ENCODE measurements at regions not wholly inside any gene's neighbourhood (a gene's known extent, or its start where the extent isn't known, plus 50 kb on each side); places are given as distances from the start of the nearest gene placed in this dataset.

- no peak overlapping the region for H3K4me3 ChIP-seq (ENCODE audit: low read depth in 1 of 5, low read length in 5 of 5)
- no peaks in the 10 kb centered on the region for H3K9me3 ChIP-seq (ENCODE audit: control insufficient read depth in 5 of 5, low read length in 5 of 5)
- no peak overlapping the region for H3K27ac ChIP-seq (ENCODE audit: low read depth, low read length)
- H3K9ac ChIP-seq (ENCODE audit: low read length in 5 of 5): no peak overlapping the region
- H3K36me3 ChIP-seq (ENCODE audit: control insufficient read depth in 5 of 5, insufficient read depth in 5 of 5, low read length in 5 of 5): no peaks in the 10 kb centered on the region
- peaks cover 0 to 3% (median 0%) of the 10 kb centered on the region in 5 donors for H3K4me1 ChIP-seq (ENCODE audit: control insufficient read depth in 5 of 5, insufficient read depth in 5 of 5, low read length in 5 of 5)
- H3K27me3 ChIP-seq (ENCODE audit: control insufficient read depth in 5 of 5, insufficient read depth in 4 of 5, low read length in 5 of 5): no peaks in the 10 kb centered on the region
Observed at GRCh38 chr12:115177899-115178298, 493.9 kb upstream of the TBX3 start.

- H3K9ac ChIP-seq (ENCODE audit: low read length in 5 of 5): no peak overlapping the region
- H3K27me3 ChIP-seq (ENCODE audit: control insufficient read depth in 5 of 5, insufficient read depth in 4 of 5, low read length in 5 of 5): no peaks in the 10 kb centered on the region
- no peak overlapping the region for H3K4me3 ChIP-seq (ENCODE audit: low read depth in 1 of 5, low read length in 5 of 5)
Observed at GRCh38 chr12:115176741-115177400, 492.9 kb upstream of the TBX3 start.

GRCh38 chr12:115174920-115175319 is 490.9 kb upstream of the TBX3 start:
- no peaks in the 10 kb centered on the region for H3K4me1 ChIP-seq (ENCODE audit: control insufficient read depth in 5 of 5, insufficient read depth in 5 of 5, low read length in 5 of 5)
- H3K27me3 ChIP-seq (ENCODE audit: control insufficient read depth in 5 of 5, insufficient read depth in 4 of 5, low read length in 5 of 5): no peaks in the 10 kb centered on the region
- H3K27ac ChIP-seq (ENCODE audit: low read depth, low read length): no peak overlapping the region
- H3K36me3 ChIP-seq (ENCODE audit: control insufficient read depth in 5 of 5, insufficient read depth in 5 of 5, low read length in 5 of 5): no peaks in the 10 kb centered on the region
- H3K4me3 ChIP-seq (ENCODE audit: low read depth in 1 of 5, low read length in 5 of 5): no peak overlapping the region
- H3K9ac ChIP-seq (ENCODE audit: low read length in 5 of 5): no peak overlapping the region
- no peaks in the 10 kb centered on the region for H3K9me3 ChIP-seq (ENCODE audit: control insufficient read depth in 5 of 5, low read length in 5 of 5)

More at GRCh38 chr12:115176741-115177400, 492.9 kb upstream of the TBX3 start:
- H3K36me3 ChIP-seq (ENCODE audit: control insufficient read depth in 5 of 5, insufficient read depth in 5 of 5, low read length in 5 of 5): no peaks in the 10 kb centered on the region
- no peak overlapping the region for H3K27ac ChIP-seq (ENCODE audit: low read depth, low read length)
- H3K4me1 ChIP-seq (ENCODE audit: control insufficient read depth in 5 of 5, insufficient read depth in 5 of 5, low read length in 5 of 5): no peaks in the 10 kb centered on the region
- no peaks in the 10 kb centered on the region for H3K9me3 ChIP-seq (ENCODE audit: control insufficient read depth in 5 of 5, low read length in 5 of 5)

- H3K9me3 ChIP-seq (ENCODE audit: control insufficient read depth in 5 of 5, low read length in 5 of 5): no peaks in the 10 kb centered on the region
- H3K27me3 ChIP-seq (ENCODE audit: control insufficient read depth in 5 of 5, insufficient read depth in 4 of 5, low read length in 5 of 5): no peaks in the 10 kb centered on the region
- H3K4me1 ChIP-seq (ENCODE audit: control insufficient read depth in 5 of 5, insufficient read depth in 5 of 5, low read length in 5 of 5): no peaks in the 10 kb centered on the region
- H3K9ac ChIP-seq (ENCODE audit: low read length in 5 of 5): no peak overlapping the region
- no peak overlapping the region for H3K27ac ChIP-seq (ENCODE audit: low read depth, low read length)
- H3K4me3 ChIP-seq (ENCODE audit: low read depth in 1 of 5, low read length in 5 of 5): no peak overlapping the region
- H3K36me3 ChIP-seq (ENCODE audit: control insufficient read depth in 5 of 5, insufficient read depth in 5 of 5, low read length in 5 of 5): no peaks in the 10 kb centered on the region
Observed at GRCh38 chr12:115172521-115172920, 488.5 kb upstream of the TBX3 start.

- no peaks in the 10 kb centered on the region for H3K36me3 ChIP-seq (ENCODE audit: control insufficient read depth in 5 of 5, insufficient read depth in 5 of 5, low read length in 5 of 5)
- H3K9ac ChIP-seq (ENCODE audit: low read length in 5 of 5): no peak overlapping the region
- H3K27me3 ChIP-seq (ENCODE audit: control insufficient read depth in 5 of 5, insufficient read depth in 4 of 5, low read length in 5 of 5): no peaks in the 10 kb centered on the region
- no peaks in the 10 kb centered on the region for H3K9me3 ChIP-seq (ENCODE audit: control insufficient read depth in 5 of 5, low read length in 5 of 5)
- no peak overlapping the region for H3K4me3 ChIP-seq (ENCODE audit: low read depth in 1 of 5, low read length in 5 of 5)
- no peak overlapping the region for H3K27ac ChIP-seq (ENCODE audit: low read depth, low read length)
- no peaks in the 10 kb centered on the region for H3K4me1 ChIP-seq (ENCODE audit: control insufficient read depth in 5 of 5, insufficient read depth in 5 of 5, low read length in 5 of 5)
Observed at GRCh38 chr12:115169981-115170380, 486.0 kb upstream of the TBX3 start.

- Histone ChIP-seq H3K27ac (ENCODE audit: low read depth, low read length) (no peak overlapping the region), H3K9ac (ENCODE audit: low read length in 5 of 5) (no peak overlapping the region), H3K4me3 (ENCODE audit: low read depth in 1 of 5, low read length in 5 of 5) (no peak overlapping the region), H3K9me3 (ENCODE audit: control insufficient read depth in 5 of 5, low read length in 5 of 5) (no peaks in the 10 kb centered on the region), H3K4me1 (ENCODE audit: control insufficient read depth in 5 of 5, insufficient read depth in 5 of 5, low read length in 5 of 5) (no peaks in the 10 kb centered on the region), H3K27me3 (ENCODE audit: control insufficient read depth in 5 of 5, insufficient read depth in 4 of 5, low read length in 5 of 5) (no peaks in the 10 kb centered on the region), H3K36me3 (ENCODE audit: control insufficient read depth in 5 of 5, insufficient read depth in 5 of 5, low read length in 5 of 5) (no peaks in the 10 kb centered on the region)
Observed at GRCh38 chr12:115166698-115167315, 482.8 kb upstream of the TBX3 start.

GRCh38 chr12:115163710-115164109 is 479.7 kb upstream of the TBX3 start:
- Histone ChIP-seq H3K4me3 (ENCODE audit: low read depth in 1 of 5, low read length in 5 of 5) (no peak overlapping the region), H3K9me3 (ENCODE audit: control insufficient read depth in 5 of 5, low read length in 5 of 5) (no peaks in the 10 kb centered on the region), H3K27me3 (ENCODE audit: control insufficient read depth in 5 of 5, insufficient read depth in 4 of 5, low read length in 5 of 5) (no peaks in the 10 kb centered on the region), H3K27ac (ENCODE audit: low read depth, low read length) (no peak overlapping the region), H3K4me1 (ENCODE audit: control insufficient read depth in 5 of 5, insufficient read depth in 5 of 5, low read length in 5 of 5) (no peaks in the 10 kb centered on the region), H3K36me3 (ENCODE audit: control insufficient read depth in 5 of 5, insufficient read depth in 5 of 5, low read length in 5 of 5) (no peaks in the 10 kb centered on the region), H3K9ac (ENCODE audit: low read length in 5 of 5) (no peak overlapping the region)

- H3K4me1 ChIP-seq (ENCODE audit: control insufficient read depth in 5 of 5, insufficient read depth in 5 of 5, low read length in 5 of 5): no peaks in the 10 kb centered on the region
- no peak overlapping the region for H3K4me3 ChIP-seq (ENCODE audit: low read depth in 1 of 5, low read length in 5 of 5)
- no peaks in the 10 kb centered on the region for H3K27me3 ChIP-seq (ENCODE audit: control insufficient read depth in 5 of 5, insufficient read depth in 4 of 5, low read length in 5 of 5)
- H3K27ac ChIP-seq (ENCODE audit: low read depth, low read length): no peak overlapping the region
- H3K9ac ChIP-seq (ENCODE audit: low read length in 5 of 5): no peak overlapping the region
- no peaks in the 10 kb centered on the region for H3K36me3 ChIP-seq (ENCODE audit: control insufficient read depth in 5 of 5, insufficient read depth in 5 of 5, low read length in 5 of 5)
- no peaks in the 10 kb centered on the region for H3K9me3 ChIP-seq (ENCODE audit: control insufficient read depth in 5 of 5, low read length in 5 of 5)
Observed at GRCh38 chr12:115160271-115161128, 476.5 kb upstream of the TBX3 start.

- Histone ChIP-seq H3K27me3 (ENCODE audit: control insufficient read depth in 5 of 5, insufficient read depth in 4 of 5, low read length in 5 of 5) (no peaks in the 10 kb centered on the region), H3K9ac (ENCODE audit: low read length in 5 of 5) (no peak overlapping the region), H3K36me3 (ENCODE audit: control insufficient read depth in 5 of 5, insufficient read depth in 5 of 5, low read length in 5 of 5) (no peaks in the 10 kb centered on the region), H3K4me1 (ENCODE audit: control insufficient read depth in 5 of 5, insufficient read depth in 5 of 5, low read length in 5 of 5) (no peaks in the 10 kb centered on the region), H3K9me3 (ENCODE audit: control insufficient read depth in 5 of 5, low read length in 5 of 5) (no peaks in the 10 kb centered on the region), H3K4me3 (ENCODE audit: low read depth in 1 of 5, low read length in 5 of 5) (no peak overlapping the region), H3K27ac (ENCODE audit: low read depth, low read length) (no peak overlapping the region)
Observed at GRCh38 chr12:115158816-115159215, 474.8 kb upstream of the TBX3 start.
